HG03521 (cell line): ENCODE measurements at regions not wholly inside any gene's neighbourhood (a gene's known extent, or its start where the extent isn't known, plus 50 kb on each side); places are given as distances from the start of the nearest gene placed in this dataset.

Experiments
- ATAC-seq: cut with Tn5 transposase; IDR thresholded peaks from one replicate; pipeline ENCODE4 v1.9.1; 2021; ENCODE audit warnings: mild to moderate bottlenecking, moderate library complexity; ENCODE audit not compliant: unreplicated experiment

- ATAC-seq: no peak
Observed at GRCh38 chr21:36628106-36628505, 70.8 kb upstream of the SIM2 start.

- ATAC-seq: no peak
Observed at GRCh38 chr21:36628761-36629460, 70.0 kb upstream of the SIM2 start.

- ATAC-seq: no peak
Observed at GRCh38 chr21:36630485-36631206, 68.3 kb upstream of the SIM2 start.

- ATAC-seq: no peak
Observed at GRCh38 chr21:36636016-36636415, 62.9 kb upstream of the SIM2 start.

- ATAC-seq: no peak
Observed at GRCh38 chr21:36636439-36636838, 62.5 kb upstream of the SIM2 start.

- ATAC-seq: no peak
Observed at GRCh38 chr21:36639769-36640168, 59.1 kb upstream of the SIM2 start.

GRCh38 chr21:36640174-36640720, 58.7 kb upstream of the SIM2 start:
- ATAC-seq: no peak

- no peak for ATAC-seq
Observed at GRCh38 chr21:36640721-36641244, 58.1 kb upstream of the SIM2 start.

GRCh38 chr21:36641346-36641745, 57.6 kb upstream of the SIM2 start:
- ATAC-seq: no peak

- ATAC-seq: no peak
Observed at GRCh38 chr21:36641886-36642285, 57.0 kb upstream of the SIM2 start.

GRCh38 chr21:36642777-36643176, 56.1 kb upstream of the SIM2 start:
- ATAC-seq: no peak

- no peak for ATAC-seq
Observed at GRCh38 chr21:36643374-36644250, 55.3 kb upstream of the SIM2 start.

GRCh38 chr21:36646011-36646410, 52.9 kb upstream of the SIM2 start:
- no peak for ATAC-seq

GRCh38 chr21:36646645-36647044, 52.3 kb upstream of the SIM2 start:
- ATAC-seq: no peak

- no peak for ATAC-seq
Observed at GRCh38 chr21:36647279-36648093, 51.4 kb upstream of the SIM2 start.
